ENCODE measurements at regions not wholly inside any gene's neighbourhood (a gene's known extent, or its start where the extent isn't known, plus 50 kb on each side); places are given as distances from the start of the nearest gene placed in this dataset.

- no peak overlapping the region for H3K27ac ChIP-seq
- no peak for DNase-seq
- WGBS, 5 donors: 79 to 91% (median 85%) methylated on average over 3 of the region's 3 CpGs
- intact Hi-C loops (cut with DNase I; ENCODE audit: low total_unique reads): no loop called here
- no peaks in the 10 kb centered on the region for H3K4me1 ChIP-seq
- H3K9me3 ChIP-seq: peaks cover 0 to 33% (median 21%) of the 10 kb centered on the region in 8 donors
- no peaks in the 10 kb centered on the region for H3K36me3 ChIP-seq
- no peaks in the 10 kb centered on the region for H3K27me3 ChIP-seq (replicated peaks in 1 of 7)
- H3K4me3 ChIP-seq: no peak overlapping the region
- TF ChIP-seq POLR2AphosphoS5 (IDR thresholded peaks at IDR 0.05): no peak
- TF ChIP-seq CTCF (IDR thresholded peaks at IDR 0.05 in 8 of 11, conservative IDR thresholded peaks at IDR 0.05 in 3 of 11): no peak
- no peak for TF ChIP-seq POLR2A (IDR thresholded peaks at IDR 0.05)
Measured at GRCh38 chr6:12457094-12457493, 166.9 kb downstream of the EDN1 start.

DNA sequence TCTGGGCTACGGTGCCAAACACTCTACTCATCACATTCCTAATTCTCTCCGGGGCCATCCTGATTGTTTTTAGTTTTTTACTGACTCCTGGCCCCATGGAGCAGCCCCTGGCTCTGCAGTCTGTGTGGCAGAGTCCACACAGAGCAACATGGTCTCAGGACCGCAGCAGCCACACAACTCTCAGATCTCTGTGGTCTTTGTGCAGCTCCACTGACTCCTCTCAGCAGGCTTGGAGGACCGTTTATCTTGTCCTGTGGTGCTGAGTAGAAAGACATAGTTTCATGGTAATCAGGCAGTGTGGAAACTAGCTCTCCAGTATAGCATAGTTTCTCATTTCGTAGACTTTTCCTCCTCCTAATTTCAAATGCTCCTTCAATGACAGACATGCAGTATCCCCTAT, 168.4 kb downstream of the EDN1 start:
- Histone ChIP-seq H3K9me3 (peaks cover 0 to 21% (median 13%) of the 10 kb centered on the region in 8 donors), H3K4me1 (no peaks in the 10 kb centered on the region), H3K36me3 (no peaks in the 10 kb centered on the region), H3K27ac (no peak overlapping the region), H3K27me3 (replicated peaks in 1 of 7) (no peaks in the 10 kb centered on the region), H3K4me3 (no peak overlapping the region)
- 79 to 82% (median 81%) methylated on average over 5 of the region's 5 CpGs for WGBS, 5 donors
- TF ChIP-seq POLR2A (IDR thresholded peaks at IDR 0.05): no peak
- TF ChIP-seq POLR2AphosphoS5 (IDR thresholded peaks at IDR 0.05): no peak
- no peak for TF ChIP-seq CTCF (IDR thresholded peaks at IDR 0.05 in 8 of 11, conservative IDR thresholded peaks at IDR 0.05 in 3 of 11)
- no peak for DNase-seq
- intact Hi-C loops (cut with DNase I; ENCODE audit: low total_unique reads): no loop called here

- H3K4me3 ChIP-seq: no peak overlapping the region
- no peak overlapping the region for H3K27ac ChIP-seq
- H3K4me1 ChIP-seq: no peaks in the 10 kb centered on the region
- H3K9me3 ChIP-seq: peaks cover 0 to 5% (median 0%) of the 10 kb centered on the region in 8 donors
- no peak for DNase-seq
- 75 to 83% (median 82%) methylated on average over 7 of the region's 7 CpGs for WGBS, 5 donors
- H3K36me3 ChIP-seq: no peaks in the 10 kb centered on the region
- intact Hi-C loops (cut with DNase I; ENCODE audit: low total_unique reads): no loop called here
- TF ChIP-seq CTCF (IDR thresholded peaks at IDR 0.05 in 8 of 11, conservative IDR thresholded peaks at IDR 0.05 in 3 of 11) (no peak), POLR2AphosphoS5 (IDR thresholded peaks at IDR 0.05) (no peak), POLR2A (IDR thresholded peaks at IDR 0.05) (no peak)
- H3K27me3 ChIP-seq (replicated peaks in 1 of 7): no peaks in the 10 kb centered on the region
Measured at GRCh38 chr6:12459945-12460661, 169.9 kb downstream of the EDN1 start.

GRCh38 chr6:12467706-12468670, 177.8 kb downstream of the EDN1 start:
- Histone ChIP-seq H3K36me3 (no peaks in the 10 kb centered on the region), H3K4me3 (no peak overlapping the region), H3K27me3 (replicated peaks in 1 of 7) (no peaks in the 10 kb centered on the region), H3K4me1 (no peaks in the 10 kb centered on the region), H3K9me3 (peaks cover 0 to 3% (median 0%) of the 10 kb centered on the region in 8 donors), H3K27ac (no peak overlapping the region)
- DNase-seq: no peak
- intact Hi-C loops (cut with DNase I; ENCODE audit: low total_unique reads): no loop called here
- TF ChIP-seq CTCF (IDR thresholded peaks at IDR 0.05 in 8 of 11, conservative IDR thresholded peaks at IDR 0.05 in 3 of 11) (no peak), POLR2A (IDR thresholded peaks at IDR 0.05) (no peak), POLR2AphosphoS5 (IDR thresholded peaks at IDR 0.05) (no peak)
- 45 to 51% (median 49%) methylated on average over 8 of the region's 8 CpGs for WGBS, 5 donors

Measured in spleen (tissue), 11 donors.